HG03571 (cell line): ENCODE measurements at regions not wholly inside any gene's neighbourhood (a gene's known extent, or its start where the extent isn't known, plus 50 kb on each side); places are given as distances from the start of the nearest gene placed in this dataset.

ENCODE experiments used
- ATAC-seq: cut with Tn5 transposase; IDR thresholded peaks from one replicate; pipeline ENCODE4 v1.9.1; 2021; ENCODE audit not compliant: unreplicated experiment

DNA sequence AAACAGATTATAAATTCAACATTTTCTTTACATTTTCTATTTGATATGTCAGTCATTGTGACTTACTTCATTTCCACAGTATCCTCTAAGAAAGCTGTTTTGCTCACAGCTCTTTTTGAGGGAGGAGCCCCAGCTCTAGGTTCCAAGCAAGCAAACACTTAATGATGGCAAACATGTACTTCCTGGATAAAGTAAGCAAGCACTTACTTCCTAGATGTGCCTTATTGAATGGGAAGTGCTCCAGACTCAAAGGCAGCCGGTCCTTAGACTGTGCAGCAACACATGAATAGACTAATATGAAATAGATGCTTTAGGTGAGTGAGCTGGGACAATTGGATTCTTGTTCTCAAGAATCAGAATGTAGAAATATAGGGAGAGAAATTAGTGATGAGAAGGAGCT lies 2149.8 kb upstream of the PIK3C3 start:
- no peak for ATAC-seq

DNA sequence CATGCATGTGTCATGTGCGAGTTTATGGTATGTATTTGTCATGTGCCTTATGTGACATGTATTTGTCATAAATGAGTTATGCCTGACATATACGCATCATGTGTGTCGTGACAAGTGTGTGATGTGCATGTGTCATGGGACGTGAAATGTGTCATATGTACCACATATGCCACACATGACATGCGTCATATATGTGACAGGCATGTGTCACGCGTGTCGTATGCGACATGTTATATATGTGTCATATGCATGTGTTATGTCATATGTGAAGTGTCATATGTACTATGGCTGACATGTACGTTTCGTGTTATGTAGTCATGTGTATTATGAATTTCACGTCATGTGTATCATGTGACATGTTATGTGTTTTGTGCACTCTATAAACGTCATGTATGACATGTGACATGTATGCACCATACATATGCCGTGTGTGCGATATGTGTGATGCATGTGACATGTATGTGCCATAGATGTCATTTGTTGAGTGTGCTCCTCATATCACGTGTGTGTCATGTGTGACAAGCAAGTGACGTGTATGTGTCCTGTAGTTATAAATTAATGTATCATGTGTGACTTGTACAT lies 2152.3 kb upstream of the PIK3C3 start:
- ATAC-seq = no peak

DNA sequence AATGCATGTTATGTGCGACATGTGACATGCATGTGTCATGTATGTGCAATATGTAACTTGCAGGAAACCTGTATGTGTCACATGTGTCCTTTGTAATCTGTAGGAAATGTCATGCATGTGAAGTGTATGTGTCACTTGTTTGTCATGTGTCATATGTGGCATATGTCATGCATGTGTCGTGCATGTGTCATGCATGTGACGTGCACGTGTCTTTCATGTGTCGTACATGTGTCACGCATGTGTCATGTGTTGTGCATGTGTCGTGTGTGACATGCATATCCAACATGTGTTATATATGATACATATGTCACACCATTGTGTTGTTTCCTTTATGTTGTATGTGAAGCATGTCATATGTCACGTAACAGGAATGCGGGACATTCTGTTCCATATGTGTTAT lies 2153.2 kb upstream of the PIK3C3 start:
- ATAC-seq = no peak

DNA sequence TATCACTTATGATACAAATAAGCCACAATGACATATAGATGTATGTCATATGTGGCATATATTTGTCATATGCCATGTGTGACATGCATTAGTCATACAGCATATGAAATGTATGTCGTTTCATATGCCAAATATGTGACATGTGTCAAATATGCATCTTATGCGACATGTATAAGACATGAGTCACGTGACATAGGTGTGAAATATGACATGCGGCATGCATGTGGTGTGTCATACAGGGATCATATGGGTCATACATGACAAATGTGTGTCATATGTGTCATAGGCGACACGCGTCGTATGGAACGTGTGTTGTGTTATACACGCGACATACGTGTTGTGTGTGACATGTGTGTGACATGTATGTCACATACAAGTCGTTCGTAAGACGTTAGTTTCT lies 2154.0 kb upstream of the PIK3C3 start:
- ATAC-seq = no peak

DNA sequence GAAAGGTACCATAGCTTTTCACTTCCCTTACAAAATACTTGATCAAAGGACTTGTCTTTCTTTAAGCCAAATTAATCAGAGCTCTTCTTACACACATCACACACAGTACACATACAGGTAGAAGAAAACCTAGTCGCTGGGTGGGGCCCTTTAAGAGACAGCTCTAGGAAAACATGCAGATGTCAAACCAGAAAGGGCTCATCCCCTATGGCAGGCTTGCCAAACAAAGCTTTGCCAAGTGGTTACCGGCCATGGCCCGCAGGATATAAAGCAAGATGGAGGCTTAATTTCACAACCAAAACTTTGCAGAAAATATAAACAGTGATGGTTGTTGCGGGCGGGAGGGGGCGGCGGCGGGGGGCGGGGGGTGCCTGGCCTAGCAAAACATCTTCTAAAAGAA lies 2156.0 kb upstream of the PIK3C3 start:
- ATAC-seq = no peak

DNA sequence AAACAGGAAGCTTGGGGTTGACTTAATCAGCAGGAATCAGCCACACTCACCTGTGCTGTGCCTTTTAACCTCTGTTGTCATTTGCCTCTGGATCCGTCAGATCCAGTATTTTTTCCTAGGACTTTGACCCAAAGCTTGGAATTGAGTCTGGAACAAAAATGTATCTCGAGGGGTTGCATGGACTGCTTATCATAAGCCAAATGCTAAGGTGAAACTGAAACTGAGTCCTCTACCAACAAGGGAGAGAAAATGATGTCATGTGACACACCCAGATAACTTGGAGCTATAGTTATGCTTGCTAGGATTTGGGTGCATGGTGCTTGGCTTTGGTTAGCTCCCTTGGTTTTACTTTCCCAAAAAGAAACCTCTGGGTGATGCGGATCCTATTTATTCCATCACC lies 2158.6 kb upstream of the PIK3C3 start:
- ATAC-seq = no peak

DNA sequence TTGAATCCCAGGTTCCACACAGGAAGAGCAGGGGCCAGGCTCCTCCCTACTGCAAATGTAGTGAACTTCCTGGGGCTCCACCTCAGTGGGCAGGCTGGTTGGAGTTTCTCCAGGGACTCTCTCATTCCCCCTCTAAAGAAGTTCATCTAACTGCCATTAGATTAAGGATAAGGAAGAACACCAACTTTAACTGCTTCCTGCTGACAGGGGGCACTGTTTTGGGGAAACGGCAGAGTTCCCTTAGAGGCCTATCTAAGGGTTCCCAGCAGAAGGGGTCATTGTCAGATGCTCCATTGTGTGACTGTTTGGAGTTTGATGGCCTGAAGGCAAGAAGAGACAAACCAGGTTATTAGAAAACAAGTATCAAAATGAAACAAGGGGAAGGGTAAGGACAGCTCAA lies 2159.7 kb upstream of the PIK3C3 start:
- ATAC-seq = no peak

DNA sequence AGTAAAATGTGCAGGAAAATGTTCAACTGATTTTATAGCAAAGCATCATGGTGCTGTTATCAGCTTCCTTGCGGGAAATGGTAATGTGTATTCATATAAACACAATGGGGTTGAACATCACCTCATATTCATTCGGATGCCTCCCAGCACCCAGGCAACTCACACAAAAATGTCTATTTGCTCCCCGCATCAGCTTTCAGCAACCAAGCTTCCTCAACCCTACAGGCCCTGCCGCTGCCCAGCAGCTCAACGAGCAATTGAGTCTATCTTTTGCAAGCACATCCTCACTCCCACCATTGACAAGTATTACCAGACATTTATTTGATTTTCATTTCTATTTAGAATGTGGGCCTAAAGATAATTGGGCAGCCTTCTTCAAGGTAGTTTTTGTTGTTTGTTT lies 2161.4 kb upstream of the PIK3C3 start:
- no peak for ATAC-seq

DNA sequence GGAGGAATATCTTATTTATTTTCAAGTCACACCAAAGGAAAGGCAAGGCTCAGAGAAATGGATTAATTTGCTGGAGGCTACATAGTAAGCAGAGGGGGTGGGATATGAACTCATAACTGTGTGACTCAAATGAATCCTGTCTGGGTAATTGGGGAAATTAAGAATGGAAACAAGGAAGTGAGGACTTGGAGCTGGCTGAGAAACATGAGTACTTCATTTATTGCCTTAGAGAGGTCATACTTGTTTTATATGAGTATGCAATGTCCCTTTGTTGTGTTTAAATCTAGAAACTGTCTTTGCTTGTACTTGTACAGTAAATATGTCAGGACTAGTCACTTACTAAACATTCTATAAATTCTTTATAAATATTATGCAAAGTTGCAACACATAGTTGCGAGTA lies 2166.7 kb upstream of the PIK3C3 start:
- ATAC-seq = no peak

DNA sequence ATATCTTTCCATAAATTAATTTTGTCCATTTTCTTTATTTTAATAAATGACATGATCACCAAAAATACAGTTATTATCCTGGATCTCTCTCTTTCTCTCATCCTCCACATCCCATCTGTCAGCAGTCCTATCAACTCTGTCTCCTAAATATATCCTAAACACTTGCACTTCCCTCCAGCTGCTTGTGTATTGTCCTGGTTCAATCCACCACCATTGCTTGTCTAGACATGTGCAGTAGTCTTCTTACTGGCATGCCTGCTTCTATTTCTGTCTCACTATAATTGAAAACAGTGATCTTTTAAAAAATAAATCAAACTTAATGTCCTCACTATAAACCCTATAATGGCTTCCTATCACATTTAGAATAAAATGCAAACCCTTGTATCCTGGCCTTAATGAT lies 2168.6 kb upstream of the PIK3C3 start:
- no peak for ATAC-seq

DNA sequence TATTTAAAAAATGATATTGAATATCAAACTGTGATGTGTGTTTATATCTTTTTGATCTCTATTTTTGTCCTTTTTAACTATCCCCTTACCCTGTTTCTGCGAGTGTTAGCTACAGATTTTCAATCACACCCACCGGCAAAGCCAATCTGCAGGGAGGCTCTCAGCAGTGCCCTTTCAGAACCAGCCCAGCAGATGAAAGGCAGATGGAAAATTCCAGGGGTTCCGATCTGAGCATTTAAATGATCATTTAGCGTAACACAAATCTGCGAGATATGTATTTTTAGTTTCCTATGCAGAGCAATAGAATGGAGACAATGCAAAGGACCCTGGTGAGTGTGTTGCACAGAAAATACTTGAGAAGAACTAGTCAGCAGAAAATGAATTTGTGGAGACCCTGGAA lies 2170.5 kb upstream of the PIK3C3 start:
- ATAC-seq = no peak

DNA sequence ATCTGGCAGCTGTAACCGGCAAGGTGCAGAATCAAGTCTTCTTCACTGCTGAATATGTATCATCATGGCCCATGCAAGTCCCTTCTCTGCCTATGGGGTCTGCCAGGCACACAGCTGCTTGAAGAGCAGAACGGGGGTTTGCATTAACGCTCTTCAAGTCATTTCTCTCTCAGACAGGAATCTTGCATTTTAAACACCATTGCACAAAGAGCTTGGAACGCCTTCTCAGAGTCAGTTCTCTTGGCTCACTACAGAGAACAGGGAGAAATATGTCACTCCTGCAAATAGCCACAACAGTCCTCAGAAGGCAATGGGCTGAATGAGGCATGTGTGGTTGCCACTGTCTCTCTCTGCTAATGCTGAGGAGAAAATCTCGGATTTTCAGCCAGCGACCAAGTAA lies 2173.5 kb upstream of the PIK3C3 start:
- ATAC-seq = no peak

DNA sequence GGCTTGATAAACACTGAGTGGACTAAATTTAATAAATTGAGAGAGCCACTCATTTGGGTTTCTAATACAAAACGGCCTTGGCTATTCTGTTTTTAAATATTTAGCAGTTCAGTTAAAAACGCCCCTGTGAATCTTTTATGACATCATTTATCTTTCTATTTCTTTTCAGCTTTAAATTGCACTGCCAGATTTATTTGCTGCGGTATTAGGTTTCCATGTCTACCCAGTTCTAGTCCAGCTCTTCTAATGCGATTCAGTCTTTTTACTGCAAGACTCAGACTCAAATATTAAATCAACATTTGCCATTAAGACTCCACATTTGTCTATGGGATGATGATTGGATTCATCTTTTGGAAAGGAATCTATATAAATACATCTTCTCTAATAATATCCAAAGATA lies 2174.3 kb upstream of the PIK3C3 start:
- no peak for ATAC-seq

DNA sequence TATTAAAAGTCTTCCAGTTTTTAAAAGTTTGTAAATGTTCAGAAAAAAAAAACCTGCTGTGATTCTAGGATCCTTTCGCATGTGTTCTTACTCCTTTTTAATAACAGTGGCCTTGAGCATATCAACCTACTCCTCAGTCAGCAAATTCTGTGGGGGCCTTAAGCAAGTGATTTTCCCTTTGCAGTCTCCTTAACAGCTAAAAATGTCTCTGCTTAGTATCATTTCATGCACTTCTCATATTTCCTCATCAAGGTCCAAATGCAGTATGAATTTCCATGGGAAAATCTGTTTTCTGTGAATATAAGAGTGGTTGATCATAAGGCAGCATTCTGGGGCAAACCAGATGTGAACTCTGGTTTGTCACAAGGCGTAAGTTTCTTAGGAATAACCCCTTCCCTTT lies 2175.1 kb upstream of the PIK3C3 start:
- no peak for ATAC-seq

DNA sequence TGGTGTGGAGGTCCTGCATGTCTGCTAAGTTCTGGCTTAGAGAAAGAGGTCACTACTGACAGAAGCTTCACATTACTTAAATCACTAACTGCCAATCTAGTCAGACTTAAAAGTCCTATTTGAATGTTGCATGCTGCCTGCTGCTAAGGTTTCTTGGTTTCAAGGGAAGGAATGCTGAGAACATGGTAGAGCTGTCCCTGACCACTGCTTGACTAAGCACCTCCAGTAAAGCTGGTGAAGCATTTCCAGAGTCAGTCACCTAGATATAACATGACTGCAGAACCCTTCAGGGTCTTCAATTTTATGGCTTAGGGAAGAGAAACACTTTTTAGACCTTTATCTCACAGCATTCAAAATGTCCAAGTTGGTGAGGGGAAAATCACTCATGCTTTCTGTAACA lies 2178.3 kb upstream of the PIK3C3 start:
- no peak for ATAC-seq

DNA sequence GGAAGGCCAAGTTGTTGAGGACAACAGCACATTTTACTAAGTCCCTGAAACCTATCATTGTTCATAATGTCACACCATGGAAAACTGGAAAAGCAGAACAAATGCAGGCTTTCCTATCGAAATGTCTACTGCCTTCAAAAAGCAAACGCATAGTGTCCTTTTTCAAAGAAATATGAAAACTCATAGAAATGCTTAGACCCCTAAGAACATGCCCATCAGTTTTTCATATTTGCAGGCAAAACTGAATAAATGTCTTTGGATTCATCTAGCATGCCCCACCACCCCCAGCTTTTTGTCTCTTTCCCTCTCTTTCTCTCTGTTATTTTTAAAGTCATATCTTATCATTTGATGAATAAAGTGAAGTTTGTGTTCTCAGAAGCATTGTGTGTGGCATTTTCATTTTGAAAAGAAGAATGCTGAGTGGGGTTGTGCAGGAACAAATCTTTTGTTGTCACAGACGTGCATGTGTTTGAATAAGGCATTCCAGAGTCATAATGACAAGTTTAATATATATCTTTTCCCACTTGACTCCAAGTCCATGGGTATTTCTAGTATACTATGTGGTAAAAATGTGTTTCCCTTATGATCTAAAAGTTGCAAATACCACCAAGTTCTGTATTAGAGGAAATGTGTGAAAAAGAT lies 2180.0 kb upstream of the PIK3C3 start:
- no peak for ATAC-seq

DNA sequence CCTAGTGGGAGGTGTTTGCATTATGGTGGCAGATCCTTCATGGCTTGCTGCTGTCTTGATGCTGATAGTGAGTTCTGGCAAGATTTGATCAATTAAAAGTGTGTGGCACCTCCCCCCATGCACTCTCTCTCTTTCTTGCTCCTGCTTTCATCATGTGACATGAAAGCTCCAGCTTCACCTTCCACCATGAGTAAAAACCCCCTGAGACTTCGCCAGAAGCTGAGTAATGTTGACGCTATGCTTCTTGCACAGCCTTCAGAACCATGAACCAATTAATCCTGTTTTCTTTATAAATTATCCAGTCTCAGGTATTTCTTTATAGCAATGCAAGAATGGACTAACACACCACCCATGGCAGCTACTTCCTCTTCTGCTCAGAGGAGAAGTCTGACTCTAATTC lies 2181.4 kb upstream of the PIK3C3 start:
- no peak for ATAC-seq

DNA sequence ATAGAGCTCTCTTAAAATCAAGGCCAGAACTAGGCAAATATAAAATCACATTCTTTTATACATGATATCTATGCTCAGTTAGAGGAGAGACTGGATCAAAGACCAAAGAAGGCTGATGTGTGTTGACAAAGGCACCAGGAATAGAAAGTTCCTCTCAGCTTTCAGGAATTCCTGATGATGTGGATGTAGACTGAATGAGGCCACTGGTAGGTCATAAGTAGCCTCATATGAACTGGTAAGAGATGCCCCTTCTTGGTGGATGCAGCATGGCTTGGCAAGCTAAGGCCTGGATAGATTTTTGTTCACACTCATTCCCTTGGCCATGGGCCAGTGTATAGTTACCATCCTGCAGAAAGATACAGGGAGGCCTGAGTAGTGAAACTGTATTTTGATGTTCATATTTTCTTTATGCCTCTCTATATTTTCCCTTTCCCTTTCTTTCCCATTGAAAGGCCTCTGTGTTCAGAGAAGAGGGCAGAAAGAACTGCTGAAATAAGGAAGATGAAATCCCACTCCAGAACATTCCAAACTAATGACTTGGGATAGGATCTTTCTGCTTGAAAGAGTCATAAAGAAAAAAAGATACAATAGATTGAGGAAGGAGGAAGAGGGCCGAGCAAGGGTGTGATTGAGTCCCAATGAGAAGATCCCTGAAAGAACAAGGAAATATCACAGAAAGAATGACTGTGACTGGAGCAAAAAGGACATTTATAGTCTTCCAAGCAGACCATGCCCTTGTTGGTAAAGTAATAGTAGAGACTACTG lies 2182.7 kb upstream of the PIK3C3 start:
- ATAC-seq = no peak

DNA sequence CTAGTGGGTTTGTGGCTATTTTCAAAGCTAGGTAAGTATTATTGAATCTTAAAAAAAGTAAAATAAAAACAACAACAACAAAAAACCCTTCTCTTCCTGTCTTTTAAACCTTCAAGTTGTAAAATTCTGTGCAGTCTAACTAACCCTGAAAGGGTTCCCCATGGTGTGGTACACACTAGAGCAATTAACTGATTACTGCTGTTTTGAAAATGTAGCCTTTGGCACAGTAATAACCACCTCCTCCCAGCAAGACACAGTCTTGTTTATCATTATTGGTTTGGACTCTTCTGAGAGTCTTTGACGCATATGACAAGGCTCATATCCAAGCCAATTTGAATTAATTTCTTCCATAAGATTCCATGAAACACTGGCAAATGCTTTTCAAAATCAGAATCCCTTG lies 2184.6 kb upstream of the PIK3C3 start:
- ATAC-seq = no peak

DNA sequence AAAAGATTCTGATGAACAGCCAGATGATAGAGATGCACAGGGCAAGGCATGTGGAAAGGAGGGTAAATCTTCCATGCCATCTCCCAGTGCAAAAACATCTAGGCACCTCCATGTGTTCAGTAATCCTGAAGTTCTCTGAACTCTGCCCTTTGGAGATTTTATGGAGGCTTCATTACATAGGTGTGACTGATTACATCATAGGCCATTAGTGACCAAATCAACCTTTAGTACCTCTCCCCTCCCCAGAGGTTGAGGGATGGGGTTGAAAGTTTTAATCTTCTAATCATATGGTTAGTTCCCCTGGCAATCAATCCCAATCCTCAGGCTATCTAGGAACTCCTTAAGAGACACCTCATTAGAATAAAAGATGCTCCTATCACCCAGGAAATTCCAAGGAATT lies 2190.2 kb upstream of the PIK3C3 start:
- ATAC-seq = no peak

DNA sequence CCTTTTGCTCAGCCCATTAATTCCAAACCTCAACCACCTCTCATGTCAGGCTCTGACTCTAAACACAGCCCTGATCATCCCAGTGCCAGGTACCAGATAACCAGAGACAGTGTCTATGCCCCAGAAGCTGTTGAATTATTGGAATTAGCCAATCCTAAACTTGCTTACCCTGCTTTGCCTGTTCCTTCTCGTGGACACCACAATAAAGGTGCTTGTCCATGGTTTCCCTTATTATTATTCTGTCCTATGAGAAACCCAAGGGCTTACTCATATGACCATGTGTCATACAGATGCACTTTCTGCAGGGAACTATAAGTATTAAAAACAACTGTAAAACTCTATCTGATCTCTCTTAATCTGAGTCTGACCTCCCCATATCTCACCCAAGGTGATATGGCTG lies 2193.8 kb upstream of the PIK3C3 start:
- no peak for ATAC-seq

DNA sequence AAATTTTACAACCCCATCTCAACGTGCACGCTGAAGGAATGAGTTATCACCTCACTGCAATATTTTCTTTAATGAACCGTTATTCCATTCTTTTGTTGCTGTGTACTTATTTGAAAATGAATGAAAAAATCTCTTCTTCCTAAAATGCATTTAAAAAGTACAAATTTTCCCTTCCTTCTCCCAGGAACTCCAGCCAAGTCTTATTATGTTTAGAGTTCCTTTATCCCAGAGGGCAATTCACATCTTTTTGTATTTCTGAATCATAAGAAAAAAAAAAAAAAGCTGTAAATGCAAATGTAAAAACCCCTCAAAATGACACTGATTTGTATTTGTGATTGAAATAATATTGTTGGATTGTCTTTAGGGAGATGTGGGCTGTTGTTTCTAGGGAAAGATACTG lies 2194.3 kb upstream of the CELF4 start:
- no peak for ATAC-seq

DNA sequence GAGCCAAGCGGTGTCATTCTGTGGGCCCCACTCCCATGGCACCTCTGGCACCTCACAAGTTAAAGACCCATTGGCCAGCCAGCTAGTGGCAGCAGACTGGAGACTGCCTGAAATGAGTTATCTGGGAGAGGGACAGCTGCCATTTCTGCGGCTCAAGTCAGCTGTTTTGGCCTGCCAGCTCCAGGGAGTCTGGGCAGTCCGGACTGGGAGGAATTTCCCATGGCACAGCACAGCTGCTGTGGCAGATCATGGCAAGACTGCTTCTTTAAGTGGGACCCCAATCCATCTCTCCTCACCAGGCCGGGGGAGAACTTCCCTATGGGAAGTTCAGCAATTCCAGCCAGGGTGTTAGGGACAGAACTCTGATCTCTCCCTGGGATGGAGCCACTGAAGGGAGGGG lies 2187.6 kb upstream of the CELF4 start:
- ATAC-seq = no peak
